Fibroblast of skin of right biceps (primary cell): ENCODE measurements at regions not wholly inside any gene's neighbourhood (a gene's known extent, or its start where the extent isn't known, plus 50 kb on each side); places are given as distances from the start of the nearest gene placed in this dataset.

Source experiments
- DNase-seq: peaks from one replicate; pipeline ENCODE4 v3.0.0-alpha.2; 2013

- no peak for DNase-seq
These were observed 202.0 kb upstream of the VEPH1 start for GRCh38 chr3:157705258-157705657.

- DNase-seq: peak; percentile 5
These were observed 197.2 kb upstream of the VEPH1 start for GRCh38 chr3:157700405-157700804.

GRCh38 chr3:157695586-157695985 is 192.4 kb upstream of the VEPH1 start:
- DNase-seq: peak; percentile 27

- peak; percentile 11 for DNase-seq
These were observed 191.9 kb upstream of the VEPH1 start for GRCh38 chr3:157695103-157695502.

- no peak for DNase-seq
These were observed 190.5 kb upstream of the VEPH1 start for GRCh38 chr3:157693762-157694161.

GRCh38 chr3:157692468-157692867 is 189.3 kb upstream of the VEPH1 start:
- no peak for DNase-seq

- DNase-seq: no peak
These were observed 180.5 kb upstream of the VEPH1 start for GRCh38 chr3:157683668-157684067.

GRCh38 chr3:157672061-157672460 is 168.8 kb upstream of the VEPH1 start:
- DNase-seq: no peak

- DNase-seq: no peak
These were observed 168.4 kb upstream of the VEPH1 start for GRCh38 chr3:157671656-157672055.

GRCh38 chr3:157669416-157669815 is 166.2 kb upstream of the VEPH1 start:
- peak; percentile 3 for DNase-seq

GRCh38 chr3:157667493-157667892 is 164.3 kb upstream of the VEPH1 start:
- no peak for DNase-seq

- no peak for DNase-seq
These were observed 159.0 kb upstream of the VEPH1 start for GRCh38 chr3:157662171-157662570.

GRCh38 chr3:157660847-157661246 is 157.6 kb upstream of the VEPH1 start:
- DNase-seq: no peak

GRCh38 chr3:157652366-157652765 is 149.2 kb upstream of the VEPH1 start:
- DNase-seq: no peak

GRCh38 chr3:157650699-157651098 is 147.5 kb upstream of the VEPH1 start:
- no peak for DNase-seq

GRCh38 chr3:157650172-157650571 is 147.0 kb upstream of the VEPH1 start:
- DNase-seq: no peak

GRCh38 chr3:157649511-157649910 is 146.3 kb upstream of the VEPH1 start:
- DNase-seq: no peak

GRCh38 chr3:157647820-157648219 is 144.6 kb upstream of the VEPH1 start:
- DNase-seq: no peak

- DNase-seq: no peak
These were observed 136.7 kb upstream of the VEPH1 start for GRCh38 chr3:157639756-157640426.

- DNase-seq: no peak
These were observed 134.7 kb upstream of the VEPH1 start for GRCh38 chr3:157637866-157638265.

GRCh38 chr3:157633241-157633640 is 130.0 kb upstream of the VEPH1 start:
- peak; percentile 15 for DNase-seq

- no peak for DNase-seq
These were observed 128.9 kb upstream of the VEPH1 start for GRCh38 chr3:157632075-157632474.

- DNase-seq: peak; percentile 63
These were observed 128.3 kb upstream of the VEPH1 start for GRCh38 chr3:157631478-157631877.

GRCh38 chr3:157626817-157627216 is 123.6 kb upstream of the VEPH1 start:
- DNase-seq: no peak

GRCh38 chr3:157624801-157625200 is 121.6 kb upstream of the VEPH1 start:
- peak; percentile 61 for DNase-seq
